ENCODE measurements at regions not wholly inside any gene's neighbourhood (a gene's known extent, or its start where the extent isn't known, plus 50 kb on each side); places are given as distances from the start of the nearest gene placed in this dataset.

DNA sequence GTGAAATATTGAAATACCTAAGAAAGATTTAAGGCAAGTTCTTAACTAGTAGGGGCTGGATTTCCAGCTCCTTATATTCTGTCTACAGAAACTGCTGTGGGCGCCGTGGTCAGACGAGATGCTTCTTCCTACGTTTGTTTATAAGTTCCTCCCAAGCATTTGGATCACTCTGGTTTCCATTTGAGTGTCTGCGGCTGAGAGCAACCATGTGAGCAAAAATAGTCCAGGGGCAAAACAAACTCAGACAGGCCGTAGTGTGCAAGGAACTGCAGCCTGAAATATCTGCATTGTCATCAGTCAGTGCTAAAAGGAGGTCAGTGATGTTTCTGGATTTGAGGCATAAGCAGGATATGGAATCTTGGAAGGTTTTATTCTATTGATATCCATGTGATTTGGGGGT is 485.9 kb upstream of the JAG1 start:
- POLR2A ChIA-PET, result interaction anchor here (1.2 kb wide), 1 partner anchor 164 kb away, joined by 5 read pairs; no protein-coding TSS in a partner anchor
- Histone ChIP-seq H3K4me3 (ENCODE audit: low read depth in 2 of 2, low read length in 2 of 2) (no peak overlapping the region), H3K4me1 (ENCODE audit: control insufficient read depth, insufficient read depth, low read length) (no peaks in the 10 kb centered on the region), H3K27me3 (ENCODE audit: control insufficient read depth, insufficient read depth, low read length) (no peaks in the 10 kb centered on the region), H3K27ac (ENCODE audit: low read length) (no peak overlapping the region), H3K9me3 (ENCODE audit: control insufficient read depth, insufficient read depth, low read depth, low read length) (no peaks in the 10 kb centered on the region), H3K36me3 (ENCODE audit: control insufficient read depth, insufficient read depth, low read length) (no peaks in the 10 kb centered on the region)
- TF ChIP-seq TCF7L2 (IDR thresholded peaks at IDR 0.05; ENCODE audit: low read depth, low read length), result no peak
- TF ChIP-seq, protein P1, sequence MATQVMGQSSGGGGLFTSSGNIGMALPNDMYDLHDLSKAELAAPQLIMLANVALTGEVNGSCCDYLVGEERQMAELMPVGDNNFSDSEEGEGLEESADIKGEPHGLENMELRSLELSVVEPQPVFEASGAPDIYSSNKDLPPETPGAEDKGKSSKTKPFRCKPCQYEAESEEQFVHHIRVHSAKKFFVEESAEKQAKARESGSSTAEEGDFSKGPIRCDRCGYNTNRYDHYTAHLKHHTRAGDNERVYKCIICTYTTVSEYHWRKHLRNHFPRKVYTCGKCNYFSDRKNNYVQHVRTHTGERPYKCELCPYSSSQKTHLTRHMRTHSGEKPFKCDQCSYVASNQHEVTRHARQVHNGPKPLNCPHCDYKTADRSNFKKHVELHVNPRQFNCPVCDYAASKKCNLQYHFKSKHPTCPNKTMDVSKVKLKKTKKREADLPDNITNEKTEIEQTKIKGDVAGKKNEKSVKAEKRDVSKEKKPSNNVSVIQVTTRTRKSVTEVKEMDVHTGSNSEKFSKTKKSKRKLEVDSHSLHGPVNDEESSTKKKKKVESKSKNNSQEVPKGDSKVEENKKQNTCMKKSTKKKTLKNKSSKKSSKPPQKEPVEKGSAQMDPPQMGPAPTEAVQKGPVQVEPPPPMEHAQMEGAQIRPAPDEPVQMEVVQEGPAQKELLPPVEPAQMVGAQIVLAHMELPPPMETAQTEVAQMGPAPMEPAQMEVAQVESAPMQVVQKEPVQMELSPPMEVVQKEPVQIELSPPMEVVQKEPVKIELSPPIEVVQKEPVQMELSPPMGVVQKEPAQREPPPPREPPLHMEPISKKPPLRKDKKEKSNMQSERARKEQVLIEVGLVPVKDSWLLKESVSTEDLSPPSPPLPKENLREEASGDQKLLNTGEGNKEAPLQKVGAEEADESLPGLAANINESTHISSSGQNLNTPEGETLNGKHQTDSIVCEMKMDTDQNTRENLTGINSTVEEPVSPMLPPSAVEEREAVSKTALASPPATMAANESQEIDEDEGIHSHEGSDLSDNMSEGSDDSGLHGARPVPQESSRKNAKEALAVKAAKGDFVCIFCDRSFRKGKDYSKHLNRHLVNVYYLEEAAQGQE (IDR thresholded peaks at IDR 0.05; ENCODE audit: insufficient read depth in 1 of 2, low read depth in 2 of 2, low read length in 1 of 2), result no peak
- no peak for TF ChIP-seq SIN3A (IDR thresholded peaks at IDR 0.05; ENCODE audit: borderline replicate concordance, insufficient read depth, low read depth, low read length)
- TF ChIP-seq POLR2AphosphoS5 (IDR thresholded peaks at IDR 0.05; ENCODE audit: low read depth, low read length), result no peak
- TF ChIP-seq, protein P2, sequence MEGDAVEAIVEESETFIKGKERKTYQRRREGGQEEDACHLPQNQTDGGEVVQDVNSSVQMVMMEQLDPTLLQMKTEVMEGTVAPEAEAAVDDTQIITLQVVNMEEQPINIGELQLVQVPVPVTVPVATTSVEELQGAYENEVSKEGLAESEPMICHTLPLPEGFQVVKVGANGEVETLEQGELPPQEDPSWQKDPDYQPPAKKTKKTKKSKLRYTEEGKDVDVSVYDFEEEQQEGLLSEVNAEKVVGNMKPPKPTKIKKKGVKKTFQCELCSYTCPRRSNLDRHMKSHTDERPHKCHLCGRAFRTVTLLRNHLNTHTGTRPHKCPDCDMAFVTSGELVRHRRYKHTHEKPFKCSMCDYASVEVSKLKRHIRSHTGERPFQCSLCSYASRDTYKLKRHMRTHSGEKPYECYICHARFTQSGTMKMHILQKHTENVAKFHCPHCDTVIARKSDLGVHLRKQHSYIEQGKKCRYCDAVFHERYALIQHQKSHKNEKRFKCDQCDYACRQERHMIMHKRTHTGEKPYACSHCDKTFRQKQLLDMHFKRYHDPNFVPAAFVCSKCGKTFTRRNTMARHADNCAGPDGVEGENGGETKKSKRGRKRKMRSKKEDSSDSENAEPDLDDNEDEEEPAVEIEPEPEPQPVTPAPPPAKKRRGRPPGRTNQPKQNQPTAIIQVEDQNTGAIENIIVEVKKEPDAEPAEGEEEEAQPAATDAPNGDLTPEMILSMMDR (IDR thresholded peaks at IDR 0.05), result no peak
- no TSS peak for BruUV-seq (replicated peaks)
- no peak for DNase-seq (ENCODE audit: low read depth, low spot score)
- intact Hi-C loops (cut with micrococcal nuclease; ENCODE audit: unreplicated experiment), result no loop called here
- ATAC-seq, result no peak
- CTCF ChIA-PET, result no interaction called here
- in situ Hi-C loops (cut with HindIII; ENCODE audit: low pct_unique_long_range_greater_than_20kb, low sequenced_read_pairs), result no loop called here

DNA sequence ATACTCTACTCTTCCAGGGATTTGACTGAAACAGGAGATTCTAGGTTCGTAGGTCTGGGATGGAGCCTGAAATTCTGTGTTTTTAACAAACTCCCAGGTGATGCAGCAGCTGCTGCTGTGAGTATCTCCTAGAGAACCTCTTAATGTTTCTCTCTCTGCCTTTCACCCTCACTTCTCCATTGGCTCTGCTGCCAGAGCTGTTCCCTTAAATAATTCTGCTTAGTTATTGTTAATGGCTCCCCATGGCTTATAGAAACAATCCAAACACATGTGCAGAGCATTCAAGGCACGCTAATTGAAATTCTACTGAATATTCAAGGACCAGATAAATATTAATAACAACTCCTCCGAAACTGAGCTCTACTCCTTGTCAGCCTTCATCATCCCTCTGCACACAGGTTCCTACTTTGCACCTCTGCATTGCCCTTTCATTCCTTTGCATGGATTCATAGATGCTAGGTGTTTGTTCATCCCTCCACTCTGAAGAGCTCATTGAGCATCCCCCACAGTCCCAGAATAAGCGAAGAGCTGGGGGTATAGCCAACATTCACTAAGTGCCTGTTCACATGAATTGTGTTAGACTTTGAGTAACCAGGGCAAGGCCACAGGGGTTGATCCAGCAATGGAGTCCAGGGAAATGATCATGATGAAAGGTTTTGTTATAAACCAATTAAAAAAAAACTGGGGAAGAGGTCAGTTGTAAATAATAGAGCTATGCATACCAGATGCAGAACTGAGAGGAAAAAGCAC is 488.4 kb upstream of the JAG1 start:
- in situ Hi-C loops (cut with HindIII; ENCODE audit: low pct_unique_long_range_greater_than_20kb, low sequenced_read_pairs), result no loop called here
- ChIA-PET POLR2A (interaction anchor here (0.6 kb wide), 1 partner anchor 188 kb away, joined by 3 read pairs; no protein-coding TSS in a partner anchor), CTCF (no interaction called here)
- intact Hi-C loops (cut with micrococcal nuclease; ENCODE audit: unreplicated experiment), result no loop called here
- no peak overlapping the region for H3K4me3 ChIP-seq (ENCODE audit: low read depth in 2 of 2, low read length in 2 of 2)
- TF ChIP-seq TCF7L2 (IDR thresholded peaks at IDR 0.05; ENCODE audit: low read depth, low read length), result no peak
- no peak for TF ChIP-seq SIN3A (IDR thresholded peaks at IDR 0.05; ENCODE audit: borderline replicate concordance, insufficient read depth, low read depth, low read length)
- no peak for TF ChIP-seq POLR2AphosphoS5 (IDR thresholded peaks at IDR 0.05; ENCODE audit: low read depth, low read length)
- TF ChIP-seq, protein P1 (IDR thresholded peaks at IDR 0.05; ENCODE audit: insufficient read depth in 1 of 2, low read depth in 2 of 2, low read length in 1 of 2), result no peak
- TF ChIP-seq, protein P2 (IDR thresholded peaks at IDR 0.05), result no peak
- BruUV-seq (replicated peaks), result no TSS peak
- no peaks in the 10 kb centered on the region for H3K36me3 ChIP-seq (ENCODE audit: control insufficient read depth, insufficient read depth, low read length)
- H3K4me1 ChIP-seq (ENCODE audit: control insufficient read depth, insufficient read depth, low read length), result no peaks in the 10 kb centered on the region
- H3K27me3 ChIP-seq (ENCODE audit: control insufficient read depth, insufficient read depth, low read length), result no peaks in the 10 kb centered on the region
- DNase-seq (ENCODE audit: low read depth, low spot score) (no peak), ATAC-seq (no peak)
- no peaks in the 10 kb centered on the region for H3K9me3 ChIP-seq (ENCODE audit: control insufficient read depth, insufficient read depth, low read depth, low read length)
- no peak overlapping the region for H3K27ac ChIP-seq (ENCODE audit: low read length)

Data from Panc1 (cell line).